HepG2 (cell line): ENCODE measurements at regions not wholly inside any gene's neighbourhood (a gene's known extent, or its start where the extent isn't known, plus 50 kb on each side); places are given as distances from the start of the nearest gene placed in this dataset.

ENCODE experiments used
- ATAC-seq: fragments of 200-7000 bp; cut with Tn5 transposase; 3 replicates; pipeline ENCODE4 v1.9.1; 2020; ENCODE audit warnings: mild to moderate bottlenecking, moderate library complexity
- BruUV-seq: library from RNA; stranded (reverse); fragments of 400-500 nt; replicated peaks from 2 replicates; lab custom pipeline; 2021; lab: Mats Ljungman, UMichigan
- CTCF ChIA-PET: fragments of 300-600 bp; formaldehyde crosslinking; extraction: SDS; loops from one replicate; lab custom pipeline; 2021; ENCODE audit warnings: low total read pairs, inconsistent platforms, low intra/inter-chr PET ratio; lab: Yijun Ruan, JAX
- POLR2A ChIA-PET: fragments of 350-600 bp; sonication (Branson Sonifier 250); formaldehyde crosslinking; loops from one replicate; lab custom pipeline; 2020; ENCODE audit warnings: antibody characterized with exemption, inconsistent platforms; lab: Yijun Ruan, JAX
- DNase-seq: peaks from one replicate; pipeline ENCODE4 v3.0.0-alpha.2; 2015; ENCODE audit warnings: low spot score
- FAIRE-seq: peaks from 3 replicates; lab custom pipeline; 2011; peaks lifted over from hg19 to GRCh38; lab: Jason Lieb, UNC
- H2AFZ ChIP-seq: one replicate; pipeline ENCODE4 v1.6.1; 2011; ENCODE audit warnings: low read length, inconsistent platforms
- H3K27ac ChIP-seq: fragments of 300-600 bp; 3 replicates; pipeline ENCODE4 v1.8.0; 2011; ENCODE audit warnings: mixed run types, mild to moderate bottlenecking, mixed read lengths, low read length, inconsistent platforms; ENCODE audit not compliant: insufficient read depth; ENCODE audit errors: extremely low read length
- H3K27me3 ChIP-seq, 2 experiments: fragments of 200-600 bp in 1 of 2; 2 replicates in 1 of 2; 3 replicates in 1 of 2; pipeline versions ENCODE4 v1.6.0 to v1.8.0; 2011; ENCODE audit warnings: low read length in 2 of 2, mild to moderate bottlenecking in 2 of 2, moderate library complexity in 2 of 2, inconsistent platforms in 1 of 2; ENCODE audit not compliant: insufficient read depth in 2 of 2, control insufficient read depth in 1 of 2
- H3K36me3 ChIP-seq, 2 experiments: fragments of 200-600 bp in 1 of 2; replicated peaks in 1 of 2; 2 replicates in 1 of 2; 3 replicates in 1 of 2; pipeline versions ENCODE4 v1.5.1 to v1.8.0; 2011; ENCODE audit warnings: low read length in 2 of 2, inconsistent platforms in 1 of 2; ENCODE audit not compliant: insufficient read depth in 2 of 2, control insufficient read depth in 1 of 2
- H3K4me1 ChIP-seq: 2 replicates; pipeline ENCODE4 v1.5.1; 2012; ENCODE audit warnings: low read length, inconsistent platforms; ENCODE audit not compliant: insufficient read depth
- H3K4me2 ChIP-seq: 2 replicates; pipeline ENCODE4 v1.6.0; 2011; ENCODE audit warnings: low read depth, low read length, inconsistent platforms
- H3K4me3 ChIP-seq, 3 experiments: fragments of 200-600 bp in 1 of 3; sonication (generic), shearing (Covaris generic) in 1 of 3; replicated peaks in 1 of 3; 2 replicates each; pipeline ENCODE4 v1.5.1; 2011 to 2016; ENCODE audit warnings: low read length in 3 of 3, inconsistent platforms in 2 of 3, low read depth in 2 of 3, mild to moderate bottlenecking in 2 of 3, control low read depth in 1 of 3, mixed read lengths in 1 of 3; ENCODE audit not compliant: insufficient read depth in 1 of 3
- H3K79me2 ChIP-seq: one replicate; pipeline ENCODE4 v1.6.1; 2011; ENCODE audit warnings: low read length, inconsistent platforms; ENCODE audit not compliant: insufficient read depth
- H3K9ac ChIP-seq: 2 replicates; pipeline ENCODE4 v1.6.0; 2011; ENCODE audit warnings: mild to moderate bottlenecking, low read depth, low read length, inconsistent platforms; ENCODE audit not compliant: insufficient read depth
- H3K9me3 ChIP-seq: 2 replicates; pipeline ENCODE4 v1.5.1; 2012; ENCODE audit warnings: mild to moderate bottlenecking, low read length
- H4K20me1 ChIP-seq: 2 replicates; pipeline ENCODE4 v1.6.0; 2011; ENCODE audit warnings: inconsistent platforms, mild to moderate bottlenecking, low read length, moderate library complexity; ENCODE audit not compliant: insufficient read depth
- FIP1L1 ChIP-seq: fragments of 200-400 bp; formaldehyde crosslinking; IDR thresholded peaks from 2 replicates; pipeline ENCODE4 v1.6.1; 2018; ENCODE audit warnings: low read depth, mild to moderate bottlenecking, low read length, moderate library complexity, borderline replicate concordance; ENCODE audit not compliant: insufficient read depth
- MAFK ChIP-seq, 2 experiments: IDR thresholded peaks in 1 of 2; conservative IDR thresholded peaks in 1 of 2; 2 replicates each; pipeline ENCODE4 v1.6.1; 2011; ENCODE audit warnings: improper control_type of control experiment in 2 of 2, low read length in 2 of 2
- SOX6 ChIP-seq, 2 experiments: fragments of 450-650 bp in 1 of 2; sonication (generic) in 1 of 2; formaldehyde crosslinking in 1 of 2; IDR thresholded peaks; 2 replicates each; pipeline versions ENCODE4 v1.4.0 to v1.6.1; 2017 to 2020; ENCODE audit warnings: antibody characterized with exemption in 1 of 2, mild to moderate bottlenecking in 1 of 2, missing genetic modification reagents in 1 of 2
- TRIM24 ChIP-seq: sonication (generic); formaldehyde crosslinking; IDR thresholded peaks from 2 replicates; pipeline ENCODE4 v1.8.0; 2022; ENCODE audit warnings: mild to moderate bottlenecking, missing genetic modification reagents
- ZNF205 ChIP-seq: IDR thresholded peaks from 2 replicates; pipeline ENCODE4 v1.6.1; 2018; ENCODE audit warnings: missing biosample characterization, missing genetic modification reagents
- ZNF670 ChIP-seq: sonication (generic); formaldehyde crosslinking; IDR thresholded peaks from 2 replicates; pipeline ENCODE4 v1.8.0; 2022; ENCODE audit warnings: mild to moderate bottlenecking, missing genetic modification reagents, borderline replicate concordance
- ZNF703 ChIP-seq: sonication (generic); formaldehyde crosslinking; IDR thresholded peaks from 2 replicates; pipeline ENCODE4 v1.5.1; 2020; ENCODE audit warnings: missing genetic modification reagents, mild to moderate bottlenecking, moderate library complexity, borderline replicate concordance
- WGBS: methylation state at CpG from one replicate; pipeline ENCODE4 v1.1.6; 2017; ENCODE audit warnings: low lambda C conversion rate; 5-methylcytosine and 5-hydroxymethylcytosine counted together
- in situ Hi-C: cut with HindIII; loops from 2 replicates; pipeline ENCODE4 v1.10.0; 2017; ENCODE audit warnings: low pct_unique_long_range_greater_than_20kb; ENCODE audit not compliant: extremely low pct_ligation_motif_present
- intact Hi-C: fragments of 100-400 bp; cut with micrococcal nuclease; formaldehyde crosslinking; loops from one replicate; pipeline ENCODE4 v1.10.0; 2022; ENCODE audit not compliant: unreplicated experiment
- TF ChIP-seq, protein P1 (sequence below), 2 experiments: sonication (generic) in 1 of 2; formaldehyde crosslinking in 1 of 2; IDR thresholded peaks; 2 replicates each; pipeline versions ENCODE4 v1.4.0 to v1.6.1; 2016 to 2020; ENCODE audit warnings: borderline replicate concordance in 1 of 2, low read depth in 1 of 2, mild to moderate bottlenecking in 1 of 2, missing genetic modification reagents in 1 of 2
- TF ChIP-seq, protein P2 (sequence below): sonication (generic); formaldehyde crosslinking; conservative IDR thresholded peaks from 2 replicates; pipeline ENCODE4 v1.8.0; 2022; ENCODE audit warnings: mild to moderate bottlenecking, moderate library complexity, missing genetic modification reagents
- TF ChIP-seq, protein P3 (sequence below): sonication (generic); formaldehyde crosslinking; IDR thresholded peaks from 2 replicates; pipeline ENCODE4 v1.4.0; 2020; ENCODE audit warnings: missing genetic modification reagents

DNA sequence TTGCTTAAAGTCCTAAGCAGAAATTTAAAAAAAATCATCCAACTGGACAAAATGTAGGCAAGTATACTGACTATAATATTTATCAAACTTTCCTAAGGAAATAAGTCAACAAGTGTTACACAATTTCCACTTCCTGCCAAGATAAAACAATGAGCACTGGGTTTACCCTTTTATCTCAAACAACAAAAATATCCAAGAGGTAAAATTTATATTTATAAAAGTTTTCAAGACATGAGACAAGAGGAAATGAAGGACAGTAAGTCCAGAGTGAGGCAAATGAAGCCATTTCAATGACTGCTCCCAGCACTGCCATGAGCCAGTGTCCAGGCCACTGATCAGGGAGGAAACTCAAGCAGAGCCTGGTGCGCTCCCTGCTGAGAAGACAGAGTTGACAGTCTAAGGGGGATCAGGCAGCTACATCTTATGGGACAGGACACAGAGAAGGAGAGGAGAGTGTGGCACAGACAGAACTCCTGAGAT is 439.4 kb downstream of the RAP2B start:
- no peaks in the 10 kb centered on the region for H3K9me3 ChIP-seq
- H4K20me1 ChIP-seq: no peaks in the 10 kb centered on the region
- H3K79me2 ChIP-seq: no peaks in the 10 kb centered on the region
- CTCF ChIA-PET: no interaction called here
- H3K9ac ChIP-seq: no peak overlapping the region
- POLR2A ChIA-PET: no interaction called here
- FAIRE-seq: no peak
- no peak overlapping the region for H3K4me3 ChIP-seq
- no peak overlapping the region for H3K27ac ChIP-seq
- H2AFZ ChIP-seq: no peak overlapping the region
- no peaks in the 10 kb centered on the region for H3K36me3 ChIP-seq
- in situ Hi-C loops: no loop called here
- no peak for ATAC-seq
- no peak for DNase-seq
- peaks cover 30% of the 10 kb centered on the region for H3K4me1 ChIP-seq
- no TSS peak for BruUV-seq
- H3K4me2 ChIP-seq: no peak overlapping the region
- intact Hi-C loops: no loop called here
- H3K27me3 ChIP-seq: no peaks in the 10 kb centered on the region; a peak in 1 of 5 replicates
- TF ChIP-seq, protein P1, sequence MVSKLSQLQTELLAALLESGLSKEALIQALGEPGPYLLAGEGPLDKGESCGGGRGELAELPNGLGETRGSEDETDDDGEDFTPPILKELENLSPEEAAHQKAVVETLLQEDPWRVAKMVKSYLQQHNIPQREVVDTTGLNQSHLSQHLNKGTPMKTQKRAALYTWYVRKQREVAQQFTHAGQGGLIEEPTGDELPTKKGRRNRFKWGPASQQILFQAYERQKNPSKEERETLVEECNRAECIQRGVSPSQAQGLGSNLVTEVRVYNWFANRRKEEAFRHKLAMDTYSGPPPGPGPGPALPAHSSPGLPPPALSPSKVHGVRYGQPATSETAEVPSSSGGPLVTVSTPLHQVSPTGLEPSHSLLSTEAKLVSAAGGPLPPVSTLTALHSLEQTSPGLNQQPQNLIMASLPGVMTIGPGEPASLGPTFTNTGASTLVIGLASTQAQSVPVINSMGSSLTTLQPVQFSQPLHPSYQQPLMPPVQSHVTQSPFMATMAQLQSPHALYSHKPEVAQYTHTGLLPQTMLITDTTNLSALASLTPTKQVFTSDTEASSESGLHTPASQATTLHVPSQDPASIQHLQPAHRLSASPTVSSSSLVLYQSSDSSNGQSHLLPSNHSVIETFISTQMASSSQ (IDR thresholded peaks at IDR 0.05; ENCODE audit: low read depth): no peak
- TF ChIP-seq, protein P1 (CRISPR knock-in tag; IDR thresholded peaks at IDR 0.05; ENCODE audit: borderline replicate concordance): no peak
- TF ChIP-seq SOX6 (IDR thresholded peaks at IDR 0.05) (no peak), SOX6 (CRISPR knock-in tag; IDR thresholded peaks at IDR 0.05) (no peak), MAFK (conservative IDR thresholded peaks at IDR 0.05 in 1 of 2, IDR thresholded peaks at IDR 0.05 in 1 of 2; ENCODE audit: low read length in 2 of 2) (no peak), FIP1L1 (no peak), ZNF670 (CRISPR knock-in tag) (no peak), ZNF205 (no peak), TRIM24 (CRISPR knock-in tag) (no peak), ZNF703 (no peak)
- TF ChIP-seq, protein P2, sequence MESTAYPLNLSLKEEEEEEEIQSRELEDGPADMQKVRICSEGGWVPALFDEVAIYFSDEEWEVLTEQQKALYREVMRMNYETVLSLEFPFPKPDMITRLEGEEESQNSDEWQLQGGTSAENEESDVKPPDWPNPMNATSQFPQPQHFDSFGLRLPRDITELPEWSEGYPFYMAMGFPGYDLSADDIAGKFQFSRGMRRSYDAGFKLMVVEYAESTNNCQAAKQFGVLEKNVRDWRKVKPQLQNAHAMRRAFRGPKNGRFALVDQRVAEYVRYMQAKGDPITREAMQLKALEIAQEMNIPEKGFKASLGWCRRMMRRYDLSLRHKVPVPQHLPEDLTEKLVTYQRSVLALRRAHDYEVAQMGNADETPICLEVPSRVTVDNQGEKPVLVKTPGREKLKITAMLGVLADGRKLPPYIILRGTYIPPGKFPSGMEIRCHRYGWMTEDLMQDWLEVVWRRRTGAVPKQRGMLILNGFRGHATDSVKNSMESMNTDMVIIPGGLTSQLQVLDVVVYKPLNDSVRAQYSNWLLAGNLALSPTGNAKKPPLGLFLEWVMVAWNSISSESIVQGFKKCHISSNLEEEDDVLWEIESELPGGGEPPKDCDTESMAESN (CRISPR knock-in tag): no peak
- TF ChIP-seq, protein P3, sequence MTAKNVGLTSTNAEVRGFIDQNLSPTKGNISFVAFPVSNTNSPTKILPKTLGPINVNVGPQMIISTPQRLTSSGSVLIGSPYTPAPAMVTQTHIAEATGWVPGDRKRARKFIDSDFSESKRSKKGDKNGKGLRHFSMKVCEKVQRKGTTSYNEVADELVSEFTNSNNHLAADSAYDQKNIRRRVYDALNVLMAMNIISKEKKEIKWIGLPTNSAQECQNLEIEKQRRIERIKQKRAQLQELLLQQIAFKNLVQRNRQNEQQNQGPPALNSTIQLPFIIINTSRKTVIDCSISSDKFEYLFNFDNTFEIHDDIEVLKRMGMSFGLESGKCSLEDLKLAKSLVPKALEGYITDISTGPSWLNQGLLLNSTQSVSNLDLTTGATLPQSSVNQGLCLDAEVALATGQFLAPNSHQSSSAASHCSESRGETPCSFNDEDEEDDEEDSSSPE (CRISPR knock-in tag): no peak
- WGBS: 80% methylated on average over 1 of the region's 1 CpG
